ENCODE measurements at regions not wholly inside any gene's neighbourhood (a gene's known extent, or its start where the extent isn't known, plus 50 kb on each side); places are given as distances from the start of the nearest gene placed in this dataset.

DNA sequence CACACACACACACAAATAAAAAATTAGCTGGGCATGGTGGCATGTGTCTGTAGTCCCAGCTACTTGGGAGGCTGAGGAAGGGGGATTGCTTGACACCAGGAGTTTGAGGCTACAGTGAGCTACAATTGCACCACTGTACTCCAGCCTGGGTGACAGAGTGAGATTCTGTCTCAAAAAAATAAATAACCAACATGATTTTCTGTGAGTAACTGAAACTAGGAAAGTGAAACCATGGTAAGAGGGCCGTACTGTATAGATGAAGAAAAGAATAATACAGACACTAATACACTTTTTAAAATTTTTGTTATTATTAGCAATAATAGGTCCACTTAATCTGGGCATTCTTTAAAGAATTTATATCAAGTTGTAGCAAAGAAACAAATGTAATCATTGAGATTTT, 170.9 kb downstream of the HGF start:
- no peak for ATAC-seq

GRCh38 chr7:81594767-81595166, 175.1 kb downstream of the HGF start:
- Mint-ChIP-seq H3K27ac (no peak overlapping the region), H3K9me3 (ENCODE audit: low read depth) (peaks cover 8% of the 10 kb centered on the region), H3K4me1 (no peaks in the 10 kb centered on the region), H3K36me3 (no peaks in the 10 kb centered on the region), H3K4me3 (no peak overlapping the region), H3K27me3 (no peaks in the 10 kb centered on the region)
- ATAC-seq (no peak), DNase-seq (no peak)
- CTCF ChIA-PET = no interaction called here

More for the DNA sequence above, 170.9 kb downstream of the HGF start:
- Mint-ChIP-seq H3K36me3 (no peaks in the 10 kb centered on the region), H3K4me3 (no peak overlapping the region), H3K27me3 (no peaks in the 10 kb centered on the region), H3K9me3 (ENCODE audit: low read depth) (peaks cover 8% of the 10 kb centered on the region), H3K27ac (no peak overlapping the region), H3K4me1 (no peaks in the 10 kb centered on the region)
- CTCF ChIA-PET = interaction anchor here (0.6 kb wide), 1 partner anchor 470 kb away, joined by 3 read pairs; no protein-coding TSS in a partner anchor
- DNase-seq = no peak

- H3K36me3 Mint-ChIP-seq = no peaks in the 10 kb centered on the region
- no peak for ATAC-seq
These were observed 179.7 kb downstream of the HGF start for GRCh38 chr7:81590131-81590530.

GRCh38 chr7:81584667-81585066, 185.2 kb downstream of the HGF start:
- H3K27ac Mint-ChIP-seq = no peak overlapping the region
- ATAC-seq (no peak), DNase-seq (no peak)
- no peaks in the 10 kb centered on the region for H3K27me3 Mint-ChIP-seq
- H3K36me3 Mint-ChIP-seq = no peaks in the 10 kb centered on the region
- H3K4me1 Mint-ChIP-seq = no peaks in the 10 kb centered on the region
- CTCF ChIA-PET = no interaction called here
- H3K4me3 Mint-ChIP-seq = no peak overlapping the region
- peaks cover 4% of the 10 kb centered on the region for H3K9me3 Mint-ChIP-seq (ENCODE audit: low read depth)

More at GRCh38 chr7:81590131-81590530, 179.7 kb downstream of the HGF start:
- no peak overlapping the region for H3K27ac Mint-ChIP-seq
- no peaks in the 10 kb centered on the region for H3K27me3 Mint-ChIP-seq
- DNase-seq = no peak
- no peak overlapping the region for H3K4me3 Mint-ChIP-seq
- no peaks in the 10 kb centered on the region for H3K4me1 Mint-ChIP-seq
- CTCF ChIA-PET = no interaction called here
- H3K9me3 Mint-ChIP-seq (ENCODE audit: low read depth) = peaks cover 6% of the 10 kb centered on the region

DNA sequence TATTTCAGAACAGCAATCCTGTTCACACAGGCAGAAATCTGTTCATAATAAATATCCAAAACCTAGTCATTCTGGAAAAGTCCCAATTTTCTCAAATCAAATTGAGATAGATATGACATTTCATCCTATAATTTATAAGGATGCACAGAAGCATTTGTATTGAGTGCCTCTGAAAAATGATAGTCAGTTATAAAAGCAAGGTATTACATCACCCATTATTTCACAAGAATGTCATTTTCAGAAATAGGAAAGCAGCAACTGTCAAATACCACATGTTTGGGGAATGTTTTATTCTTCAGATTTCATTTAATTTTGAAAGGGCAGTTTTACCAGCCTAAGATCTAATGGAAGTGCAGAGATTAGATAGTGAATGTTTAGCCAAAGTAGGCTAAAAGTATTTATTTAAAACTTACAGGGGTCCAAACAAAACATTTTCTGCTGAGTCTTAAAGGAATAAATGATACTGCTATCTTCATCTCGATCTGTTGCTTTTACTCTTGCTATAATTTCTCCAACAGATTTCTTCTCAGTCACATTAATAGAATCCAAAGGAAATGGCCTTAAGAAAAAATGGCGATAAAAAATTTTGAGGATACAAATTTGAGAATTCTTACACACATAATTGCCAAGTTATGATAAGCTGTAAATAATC, 185.8 kb downstream of the HGF start:
- H3K4me3 Mint-ChIP-seq = no peak overlapping the region
- ATAC-seq = no peak
- no peaks in the 10 kb centered on the region for H3K4me1 Mint-ChIP-seq
- DNase-seq = no peak
- CTCF ChIA-PET = no interaction called here
- peaks cover 4% of the 10 kb centered on the region for H3K9me3 Mint-ChIP-seq (ENCODE audit: low read depth)
- no peak overlapping the region for H3K27ac Mint-ChIP-seq
- H3K27me3 Mint-ChIP-seq = no peaks in the 10 kb centered on the region
- H3K36me3 Mint-ChIP-seq = no peaks in the 10 kb centered on the region

DNA sequence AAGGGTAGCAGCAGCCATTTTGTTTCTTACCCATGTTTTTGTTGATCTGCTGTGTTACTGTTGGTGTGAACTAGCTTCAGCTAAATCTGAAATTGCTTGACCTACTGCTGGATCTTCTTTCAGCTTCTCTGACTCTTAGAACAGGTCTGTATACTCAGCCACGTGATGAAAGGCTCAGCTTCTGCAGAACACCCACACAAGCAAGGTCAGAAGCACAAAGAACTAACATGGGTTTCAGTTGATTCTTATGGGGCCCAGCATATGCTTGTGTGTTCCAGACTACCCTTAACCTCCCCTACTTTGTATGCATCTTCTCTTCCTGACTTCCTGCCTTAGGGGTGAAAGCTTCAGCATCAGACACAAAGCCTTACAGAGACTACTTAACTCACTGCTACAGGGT, 186.8 kb downstream of the HGF start:
- ATAC-seq = no peak
- no peak overlapping the region for H3K4me3 Mint-ChIP-seq
- CTCF ChIA-PET = no interaction called here
- no peaks in the 10 kb centered on the region for H3K36me3 Mint-ChIP-seq
- no peaks in the 10 kb centered on the region for H3K4me1 Mint-ChIP-seq
- peaks cover 4% of the 10 kb centered on the region for H3K9me3 Mint-ChIP-seq (ENCODE audit: low read depth)
- no peaks in the 10 kb centered on the region for H3K27me3 Mint-ChIP-seq
- no peak overlapping the region for H3K27ac Mint-ChIP-seq
- DNase-seq = no peak

GRCh38 chr7:81577642-81578340, 192.1 kb downstream of the HGF start:
- Mint-ChIP-seq H3K4me1 (no peaks in the 10 kb centered on the region), H3K4me3 (no peak overlapping the region), H3K27ac (no peak overlapping the region), H3K9me3 (ENCODE audit: low read depth) (peaks cover 8% of the 10 kb centered on the region), H3K36me3 (no peaks in the 10 kb centered on the region), H3K27me3 (no peaks in the 10 kb centered on the region)
- DNase-seq (no peak), ATAC-seq (no peak)
- CTCF ChIA-PET = no interaction called here

DNA sequence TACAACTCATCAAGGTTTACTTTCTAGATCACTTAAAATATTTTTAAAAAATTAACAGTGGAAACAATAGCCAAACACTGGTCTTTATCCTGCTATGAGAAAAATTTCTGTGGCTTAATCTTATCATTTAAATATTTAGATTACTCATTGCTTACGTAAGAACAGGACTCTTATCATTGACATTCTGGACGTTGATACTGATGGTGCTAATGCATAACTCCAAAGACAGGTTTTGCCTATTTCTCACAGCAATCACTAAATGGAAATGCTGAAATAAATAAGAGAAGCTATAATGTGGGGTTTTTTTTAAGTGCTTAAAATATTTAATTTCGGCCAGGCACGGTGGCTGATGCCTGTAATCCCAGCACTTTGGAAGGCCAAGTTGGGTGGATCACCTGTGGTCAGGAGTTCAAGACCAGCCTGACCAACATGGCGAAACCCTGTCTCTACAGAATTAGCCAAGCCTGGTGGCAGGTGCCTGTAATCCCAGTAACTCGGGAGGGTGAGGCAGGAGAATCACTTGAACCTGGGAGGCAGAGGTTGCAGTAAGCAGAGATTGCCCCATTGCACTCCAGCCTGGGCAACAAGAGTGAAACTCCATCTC, 195.0 kb downstream of the HGF start:
- H3K27ac Mint-ChIP-seq = no peak overlapping the region
- no peaks in the 10 kb centered on the region for H3K36me3 Mint-ChIP-seq
- H3K27me3 Mint-ChIP-seq = no peaks in the 10 kb centered on the region
- ATAC-seq = no peak
- H3K4me3 Mint-ChIP-seq = no peak overlapping the region
- H3K4me1 Mint-ChIP-seq = no peaks in the 10 kb centered on the region
- DNase-seq = no peak
- CTCF ChIA-PET = no interaction called here
- H3K9me3 Mint-ChIP-seq (ENCODE audit: low read depth) = peaks cover 7% of the 10 kb centered on the region

- H3K27me3 Mint-ChIP-seq = no peaks in the 10 kb centered on the region
- DNase-seq (no peak), ATAC-seq (no peak)
- H3K4me1 Mint-ChIP-seq = no peaks in the 10 kb centered on the region
- CTCF ChIA-PET = no interaction called here
- H3K9me3 Mint-ChIP-seq (ENCODE audit: low read depth) = peaks cover 7% of the 10 kb centered on the region
- no peak overlapping the region for H3K4me3 Mint-ChIP-seq
- no peaks in the 10 kb centered on the region for H3K36me3 Mint-ChIP-seq
- no peak overlapping the region for H3K27ac Mint-ChIP-seq
These were observed 195.9 kb downstream of the HGF start for GRCh38 chr7:81573932-81574331.

GRCh38 chr7:81573128-81573527, 196.7 kb downstream of the HGF start:
- ATAC-seq (no peak), DNase-seq (no peak)
- H3K9me3 Mint-ChIP-seq (ENCODE audit: low read depth) = peaks cover 7% of the 10 kb centered on the region
- no peaks in the 10 kb centered on the region for H3K27me3 Mint-ChIP-seq
- CTCF ChIA-PET = no interaction called here
- no peaks in the 10 kb centered on the region for H3K36me3 Mint-ChIP-seq
- H3K27ac Mint-ChIP-seq = no peak overlapping the region
- H3K4me1 Mint-ChIP-seq = no peaks in the 10 kb centered on the region
- no peak overlapping the region for H3K4me3 Mint-ChIP-seq

- CTCF ChIA-PET = no interaction called here
- Mint-ChIP-seq H3K27me3 (no peaks in the 10 kb centered on the region), H3K9me3 (ENCODE audit: low read depth) (no peaks in the 10 kb centered on the region), H3K36me3 (no peaks in the 10 kb centered on the region), H3K4me1 (no peaks in the 10 kb centered on the region), H3K4me3 (no peak overlapping the region), H3K27ac (no peak overlapping the region)
- ATAC-seq (no peak), DNase-seq (no peak)
These were observed 207.3 kb downstream of the HGF start for GRCh38 chr7:81562581-81562980.

GRCh38 chr7:81560708-81561107, 209.1 kb downstream of the HGF start:
- Mint-ChIP-seq H3K4me3 (no peak overlapping the region), H3K27ac (no peak overlapping the region), H3K4me1 (no peaks in the 10 kb centered on the region), H3K9me3 (ENCODE audit: low read depth) (peaks cover 4% of the 10 kb centered on the region), H3K27me3 (no peaks in the 10 kb centered on the region), H3K36me3 (no peaks in the 10 kb centered on the region)
- ATAC-seq (no peak), DNase-seq (no peak)
- CTCF ChIA-PET = no interaction called here

GRCh38 chr7:81549484-81550016, 220.3 kb downstream of the HGF start:
- Mint-ChIP-seq H3K27me3 (no peaks in the 10 kb centered on the region), H3K4me3 (no peak overlapping the region), H3K27ac (no peak overlapping the region), H3K36me3 (no peaks in the 10 kb centered on the region), H3K4me1 (no peaks in the 10 kb centered on the region), H3K9me3 (ENCODE audit: low read depth) (peaks cover 4% of the 10 kb centered on the region)
- DNase-seq (no peak), ATAC-seq (no peak)
- CTCF ChIA-PET = no interaction called here

DNA sequence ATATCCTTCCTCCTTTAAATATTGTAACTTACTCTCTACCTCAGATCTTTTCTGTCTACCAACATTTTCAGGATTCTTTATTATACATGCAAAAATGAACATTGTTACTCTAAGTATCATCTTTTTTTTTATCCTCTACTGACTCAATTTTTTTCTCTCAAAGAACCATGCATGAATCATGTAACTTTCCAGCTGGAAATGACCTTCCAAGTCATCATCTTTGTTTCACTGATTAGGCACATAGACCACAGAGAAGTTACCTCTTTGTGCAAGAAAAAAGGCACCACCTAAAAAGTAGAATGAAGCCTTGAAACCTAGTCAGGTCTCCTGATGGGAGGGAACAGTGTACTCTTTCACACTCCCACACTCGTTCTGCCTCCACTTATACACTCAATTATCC, 234.9 kb downstream of the HGF start:
- ATAC-seq = no peak
- Mint-ChIP-seq H3K4me1 (no peaks in the 10 kb centered on the region), H3K4me3 (no peak overlapping the region), H3K36me3 (no peaks in the 10 kb centered on the region), H3K27ac (no peak overlapping the region), H3K27me3 (no peaks in the 10 kb centered on the region), H3K9me3 (ENCODE audit: low read depth) (peaks cover 2% of the 10 kb centered on the region)
- DNase-seq = no peak
- CTCF ChIA-PET = no interaction called here
